ENCODE measurements at regions not wholly inside any gene's neighbourhood (a gene's known extent, or its start where the extent isn't known, plus 50 kb on each side); places are given as distances from the start of the nearest gene placed in this dataset.

GRCh38 chr10:101294109-101294508 is 59.9 kb upstream of the BTRC start:
- no peak for TF ChIP-seq CTCF (IDR thresholded peaks at IDR 0.05; ENCODE audit: extremely low read depth in 1 of 2, insufficient read depth in 1 of 2, low read depth in 1 of 2, low read length in 2 of 2)
- no peak for TF ChIP-seq MAX (IDR thresholded peaks at IDR 0.05; ENCODE audit: insufficient read depth, insufficient read length)
- TF ChIP-seq POLR2A (IDR thresholded peaks at IDR 0.05; ENCODE audit: low read depth, low read length) = no peak
- TF ChIP-seq MYC (IDR thresholded peaks at IDR 0.05; ENCODE audit: low read depth, low read length) = no peak
- no peak for TF ChIP-seq POLR2AphosphoS5 (IDR thresholded peaks at IDR 0.05; ENCODE audit: insufficient read depth, low read depth, low read length)
- no peak for TF ChIP-seq FOS (IDR thresholded peaks at IDR 0.05; ENCODE audit: borderline replicate concordance, insufficient read depth, low read length)

All from endothelial cell of umbilical vein (primary cell).